DLD1 (cell line): ENCODE measurements at regions not wholly inside any gene's neighbourhood (a gene's known extent, or its start where the extent isn't known, plus 50 kb on each side); places are given as distances from the start of the nearest gene placed in this dataset.

Source experiments
- in situ Hi-C: cut with HindIII; loops from 2 replicates; pipeline ENCODE4 v1.10.0; 2017; ENCODE audit warnings: low sequenced_read_pairs

GRCh38 chr3:59547874-59548273 is 498.0 kb upstream of the CFAP20DC start:
- in situ Hi-C loops, result no loop called here

DNA sequence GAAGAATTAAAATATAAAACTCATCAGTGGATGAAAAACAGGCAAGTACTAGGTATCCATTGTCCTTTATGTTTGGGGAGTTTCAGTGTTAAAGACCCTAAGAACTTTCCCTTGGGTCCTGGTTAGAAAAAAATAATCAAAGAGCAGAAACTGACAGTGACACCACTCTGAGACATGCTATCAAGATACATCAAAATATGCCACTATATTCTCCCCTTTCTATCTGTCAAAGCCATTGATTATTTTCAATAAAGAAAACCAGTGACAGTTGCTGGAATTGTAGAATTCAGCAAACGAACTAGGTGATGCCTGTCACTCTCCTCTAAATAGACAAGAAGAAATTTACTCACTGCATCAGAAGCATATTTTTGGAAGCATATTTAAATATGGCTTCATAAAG is 496.7 kb upstream of the CFAP20DC start:
- in situ Hi-C loops, result no loop called here

GRCh38 chr3:59545374-59545773 is 495.5 kb upstream of the CFAP20DC start:
- in situ Hi-C loops, result no loop called here

GRCh38 chr3:59542276-59542675 is 492.5 kb upstream of the CFAP20DC start:
- in situ Hi-C loops, result no loop called here

DNA sequence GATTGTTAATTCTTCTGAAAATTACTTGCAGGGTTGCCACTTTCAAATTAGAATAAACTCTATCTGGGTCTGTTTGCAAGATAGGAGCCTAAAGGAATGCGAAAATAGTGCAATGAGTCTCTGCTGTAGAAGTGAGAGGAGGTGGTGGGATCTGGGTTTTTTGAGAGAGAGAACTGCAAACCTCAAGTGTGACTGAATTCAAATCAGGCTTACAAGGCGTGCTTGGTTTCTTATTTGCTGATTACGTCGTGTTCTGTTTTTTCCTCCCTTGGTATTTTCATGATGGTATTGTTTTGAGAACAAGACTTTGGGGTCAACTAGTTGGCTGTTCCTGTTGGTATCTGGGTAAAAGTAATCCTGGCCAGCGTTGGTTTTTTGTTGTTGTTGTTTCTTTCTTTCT is 490.9 kb upstream of the CFAP20DC start:
- in situ Hi-C loops, result no loop called here

DNA sequence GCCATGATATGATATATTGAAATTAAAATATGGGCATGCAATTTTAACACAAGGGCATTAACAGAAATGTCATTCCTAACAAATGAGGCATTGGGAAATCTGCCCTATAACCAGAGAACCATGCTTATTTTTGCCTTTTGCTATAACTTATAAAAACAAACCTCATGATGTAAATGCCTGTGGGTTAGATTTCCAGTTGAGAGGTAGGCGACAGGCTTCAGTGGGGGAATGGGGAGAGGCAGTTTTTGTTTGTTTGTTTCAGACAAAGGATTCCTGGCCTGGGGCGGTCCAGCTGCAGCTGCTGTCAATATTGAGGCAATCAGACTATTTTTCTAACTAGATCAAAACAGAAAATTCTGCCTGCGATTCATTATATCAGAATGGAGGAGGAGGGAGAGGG is 490.4 kb upstream of the CFAP20DC start:
- in situ Hi-C loops, result no loop called here

DNA sequence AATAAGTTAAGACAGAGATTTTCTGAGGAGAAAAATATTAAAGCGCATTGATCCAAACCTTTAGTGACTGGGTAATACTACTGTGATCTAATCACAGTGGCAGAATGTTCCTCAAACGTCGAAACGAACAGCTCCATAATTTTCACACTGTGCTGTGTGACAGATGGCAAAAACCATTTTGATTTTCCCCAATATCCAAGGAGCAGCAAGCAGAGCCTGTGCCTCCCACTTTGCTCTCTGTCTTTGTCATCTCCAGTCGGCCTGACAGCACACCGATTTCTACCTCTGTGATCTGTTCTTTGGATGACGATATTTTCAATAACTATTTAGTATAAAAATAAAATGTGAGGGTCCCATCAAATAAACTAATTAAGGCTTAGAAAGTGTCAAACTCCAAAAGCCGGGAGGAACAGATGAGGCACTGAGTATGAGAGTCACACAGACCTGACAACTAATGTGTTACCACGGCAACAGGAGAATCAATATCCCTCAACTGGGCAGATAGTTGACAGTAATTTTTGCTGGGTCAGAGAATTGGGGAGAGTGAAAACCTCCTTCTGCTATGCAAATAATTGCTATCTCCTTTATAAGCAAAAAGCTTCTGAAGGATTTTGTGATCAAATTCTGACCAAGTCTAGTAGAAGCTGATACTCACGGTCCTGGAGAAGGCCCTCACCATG is 489.1 kb upstream of the CFAP20DC start:
- in situ Hi-C loops, result no loop called here

DNA sequence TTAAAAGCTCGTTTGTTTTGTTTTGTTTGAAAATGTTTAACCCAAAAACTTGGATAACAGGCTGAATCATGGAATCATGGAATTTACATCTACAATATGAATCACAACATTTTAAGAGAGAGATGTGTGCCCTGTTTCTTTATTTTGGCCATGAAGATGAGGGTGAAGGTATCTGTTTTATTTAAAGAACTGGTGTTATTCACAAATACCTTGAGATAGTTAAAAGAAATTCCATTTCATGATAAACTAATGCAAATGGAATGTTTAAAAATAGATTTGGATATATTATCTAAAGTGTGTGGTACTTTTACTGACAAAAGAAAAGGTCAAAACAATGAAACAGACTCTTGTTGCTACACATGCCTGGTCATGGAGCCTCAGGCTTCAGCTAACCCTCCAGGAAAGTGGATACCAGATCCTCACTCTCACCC is 486.0 kb upstream of the CFAP20DC start:
- in situ Hi-C loops, result no loop called here

GRCh38 chr3:59531994-59532393 is 482.2 kb upstream of the CFAP20DC start:
- in situ Hi-C loops, result no loop called here

- in situ Hi-C loops, result no loop called here
Observed at GRCh38 chr3:59531066-59531745, 481.4 kb upstream of the CFAP20DC start.

GRCh38 chr3:59528251-59528650 is 478.4 kb upstream of the CFAP20DC start:
- in situ Hi-C loops, result no loop called here

DNA sequence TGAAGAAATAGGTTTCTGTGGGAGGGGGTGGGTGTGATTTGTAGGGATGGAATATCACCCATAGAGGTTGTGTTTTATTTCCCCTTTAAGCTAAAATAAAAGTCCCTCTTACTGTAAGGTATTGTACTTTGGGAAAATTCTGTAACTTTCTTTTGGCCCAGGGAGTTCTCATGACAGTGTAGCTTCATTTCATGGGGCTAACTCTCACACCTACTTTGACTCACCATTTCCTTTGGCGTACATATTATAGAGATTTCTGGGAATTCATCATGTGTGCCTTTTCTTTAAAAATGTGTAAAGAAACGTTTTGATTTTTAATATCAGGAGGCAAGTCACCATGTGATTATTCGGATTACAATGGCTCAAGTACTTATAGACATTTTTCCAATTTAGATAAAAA is 477.7 kb upstream of the CFAP20DC start:
- in situ Hi-C loops, result no loop called here

GRCh38 chr3:59526999-59527398 is 477.2 kb upstream of the CFAP20DC start:
- in situ Hi-C loops, result no loop called here

DNA sequence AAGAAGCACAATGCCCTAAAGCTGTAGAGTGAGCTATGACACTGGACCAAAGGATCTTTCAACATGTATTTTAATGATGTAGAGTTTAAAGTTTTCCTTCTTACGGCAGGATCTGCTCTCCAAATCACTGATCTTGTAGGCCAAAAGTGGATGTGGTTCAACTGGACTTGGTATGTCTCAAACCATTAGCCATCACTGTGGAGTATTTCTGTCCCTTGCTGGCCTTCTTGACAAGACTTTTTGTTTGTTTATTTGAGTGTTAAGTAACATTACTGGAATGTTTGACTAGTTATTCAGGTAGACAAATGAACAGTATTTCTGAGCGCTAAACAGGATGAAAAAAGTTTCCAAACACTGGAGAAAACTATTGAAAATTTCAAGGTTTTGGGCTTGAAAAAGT is 472.7 kb upstream of the CFAP20DC start:
- in situ Hi-C loops, result no loop called here

GRCh38 chr3:59519094-59519493 is 469.3 kb upstream of the CFAP20DC start:
- in situ Hi-C loops, result no loop called here

DNA sequence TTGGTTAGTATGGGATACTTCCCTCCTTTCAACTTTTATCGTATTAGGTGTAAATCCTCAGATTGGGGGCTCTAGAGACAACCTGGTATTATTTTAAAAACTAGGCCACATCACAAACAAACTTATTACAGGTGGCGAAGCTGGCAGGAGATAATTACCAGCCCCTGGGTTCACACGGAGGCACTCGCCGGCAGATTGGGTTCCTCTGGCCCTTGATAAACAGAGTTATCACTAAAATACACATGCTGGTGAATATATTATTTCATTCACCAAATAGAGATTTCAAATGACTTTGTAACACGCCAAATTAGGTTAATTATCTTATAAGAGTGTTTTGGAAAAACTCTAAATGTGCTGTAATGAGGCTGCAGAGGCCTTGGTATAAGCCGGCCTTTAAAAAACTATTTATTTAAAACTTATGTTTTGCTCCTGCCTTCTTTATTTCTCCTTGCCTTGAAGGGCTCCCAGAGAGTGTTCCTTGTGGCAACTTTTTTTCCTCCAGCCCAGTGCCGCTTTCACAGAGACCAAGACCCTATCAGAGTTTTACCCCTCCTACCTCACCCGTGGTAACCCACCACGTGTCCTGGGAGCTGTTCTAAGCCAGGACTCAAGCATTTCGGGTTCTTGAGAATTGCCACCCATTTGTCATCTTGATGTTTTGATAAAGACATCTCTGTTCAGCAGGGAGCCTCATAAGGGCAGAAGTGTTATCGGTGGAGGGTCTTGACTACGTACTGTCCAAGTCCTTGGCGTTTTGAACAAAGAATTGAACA is 468.6 kb upstream of the CFAP20DC start:
- in situ Hi-C loops, result no loop called here

GRCh38 chr3:59517388-59517787 is 467.6 kb upstream of the CFAP20DC start:
- in situ Hi-C loops, result no loop called here

GRCh38 chr3:59515966-59516365 is 466.1 kb upstream of the CFAP20DC start:
- in situ Hi-C loops, result no loop called here

DNA sequence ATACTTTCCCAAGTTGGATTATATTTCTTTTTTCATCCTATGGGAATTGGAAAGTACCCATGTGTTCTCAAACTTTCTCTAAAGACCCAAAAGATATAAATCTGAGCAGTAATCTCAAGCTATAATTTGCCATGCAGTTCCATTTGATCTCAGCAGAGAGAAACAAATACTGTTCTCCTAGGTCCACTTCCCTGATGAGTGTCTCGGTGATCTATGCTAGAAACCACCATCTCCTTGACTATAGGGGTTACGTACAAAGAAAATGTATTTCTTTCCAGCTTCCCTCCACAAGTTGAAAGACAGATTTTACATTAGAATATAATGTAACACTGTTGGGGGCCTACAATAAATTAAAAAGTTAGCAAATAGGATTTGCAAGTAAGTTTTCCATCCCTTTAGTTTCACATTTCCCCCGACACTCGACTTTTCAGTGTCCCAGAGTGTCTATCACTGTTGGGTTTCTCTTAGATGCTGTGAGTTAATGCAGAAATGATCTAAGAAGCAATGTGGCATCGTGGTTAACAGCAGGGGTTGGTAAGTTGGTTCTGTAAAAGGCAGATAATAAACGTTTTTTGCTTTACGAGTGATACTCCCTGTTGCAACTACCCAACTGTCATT is 465.1 kb upstream of the CFAP20DC start:
- in situ Hi-C loops, result no loop called here

DNA sequence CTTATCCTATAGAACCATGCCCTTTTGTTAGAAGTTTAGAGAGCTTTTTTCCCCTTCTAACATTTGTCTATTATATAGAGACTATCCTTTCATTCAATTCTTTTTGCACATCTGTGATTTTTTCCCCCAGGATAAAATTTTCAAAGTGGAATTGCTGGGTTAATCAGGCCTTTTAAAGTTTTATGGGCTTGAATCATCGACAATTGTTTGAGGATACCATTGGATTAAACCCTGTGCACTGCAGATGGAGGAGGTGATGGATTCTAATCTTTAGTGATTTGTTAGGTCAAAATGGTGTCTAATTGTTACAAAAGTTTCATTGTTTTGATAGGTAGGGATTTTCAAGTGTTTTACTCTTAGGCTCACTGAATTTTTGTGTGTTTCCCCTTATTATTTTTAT is 463.7 kb upstream of the CFAP20DC start:
- in situ Hi-C loops, result no loop called here

DNA sequence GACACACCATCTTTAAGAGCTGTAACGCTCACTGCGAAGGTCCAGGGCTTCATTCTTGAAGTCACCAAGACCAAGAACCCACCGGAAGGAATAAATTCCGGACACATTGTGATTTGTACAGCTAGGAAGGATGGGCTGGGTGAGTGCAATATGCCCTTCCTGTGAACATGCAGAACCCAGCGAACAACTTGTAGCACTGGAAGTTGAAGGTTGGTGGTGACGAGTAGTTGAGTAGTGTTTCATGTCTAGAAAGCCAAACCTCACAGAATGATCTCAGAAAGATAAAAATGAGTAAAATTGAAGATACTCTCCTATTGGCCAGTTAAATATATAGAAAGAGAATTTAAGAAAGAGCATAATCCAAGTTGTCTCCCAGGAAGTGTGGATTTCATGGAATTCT is 462.2 kb upstream of the CFAP20DC start:
- in situ Hi-C loops, result no loop called here

GRCh38 chr3:59510576-59510975 is 460.8 kb upstream of the CFAP20DC start:
- in situ Hi-C loops, result no loop called here
